ENCODE measurements at regions not wholly inside any gene's neighbourhood (a gene's known extent, or its start where the extent isn't known, plus 50 kb on each side); places are given as distances from the start of the nearest gene placed in this dataset.

GRCh38 chr11:120034176-120034875, 103.6 kb downstream of the TRIM29 start:
- H3K9ac ChIP-seq (ENCODE audit: insufficient read depth, low read length, poor library complexity, severe bottlenecking): no peak overlapping the region
- Mint-ChIP-seq H3K27ac (no peak overlapping the region), H3K4me3 (no peak overlapping the region), H3K4me1 (no peaks in the 10 kb centered on the region), H3K36me3 (no peaks in the 10 kb centered on the region), H3K9me3 (peaks cover 0 to 19% (median 7%) of the 10 kb centered on the region in 7 donors), H3K27me3 (ENCODE audit: low read depth in 3 of 3) (peaks cover 8 to 19% (median 14%) of the 10 kb centered on the region in 3 donors)
- no peak for DNase-seq
- H3K4me2 ChIP-seq (replicated peaks; ENCODE audit: extremely low read depth, low read length, poor library complexity, severe bottlenecking): no peak overlapping the region
- H3K4me3 ChIP-seq (replicated peaks in 1 of 3; ENCODE audit: low read depth in 2 of 3, low read length in 3 of 3): no peak overlapping the region
- no peaks in the 10 kb centered on the region for H3K36me3 ChIP-seq (replicated peaks in 1 of 2; ENCODE audit: control insufficient read depth in 1 of 2, insufficient read depth in 2 of 2, low read length in 2 of 2)
- H3K27ac ChIP-seq (ENCODE audit: low read depth in 1 of 2, low read length in 2 of 2): no peak overlapping the region
- H4K20me1 ChIP-seq (ENCODE audit: insufficient read depth, low read length): no peaks in the 10 kb centered on the region
- 90% methylated on average over 8 of the region's 9 CpGs for WGBS (ENCODE audit: insufficient coverage)
- peaks cover 6 to 14% of the 10 kb centered on the region in 2 donors for H3K9me3 ChIP-seq (replicated peaks in 1 of 2; ENCODE audit: control insufficient read depth in 1 of 2, insufficient read depth in 1 of 2, low read length in 2 of 2)
- no peaks in the 10 kb centered on the region for H3K79me2 ChIP-seq (ENCODE audit: insufficient read depth, low read length)
- no peak overlapping the region for H2AFZ ChIP-seq (ENCODE audit: insufficient read depth, low read depth, low read length, poor library complexity, severe bottlenecking)
- TF ChIP-seq CTCF (IDR thresholded peaks at IDR 0.05): no peak
- no peaks in the 10 kb centered on the region for H3K4me1 ChIP-seq (ENCODE audit: control insufficient read depth in 1 of 2, insufficient read depth in 2 of 2, low read length in 2 of 2)
- no peaks in the 10 kb centered on the region for H3K27me3 ChIP-seq (ENCODE audit: control insufficient read depth in 2 of 2, insufficient read depth in 2 of 2, low read length in 2 of 2)
- intact Hi-C loops (cut with micrococcal nuclease): no loop called here

DNA sequence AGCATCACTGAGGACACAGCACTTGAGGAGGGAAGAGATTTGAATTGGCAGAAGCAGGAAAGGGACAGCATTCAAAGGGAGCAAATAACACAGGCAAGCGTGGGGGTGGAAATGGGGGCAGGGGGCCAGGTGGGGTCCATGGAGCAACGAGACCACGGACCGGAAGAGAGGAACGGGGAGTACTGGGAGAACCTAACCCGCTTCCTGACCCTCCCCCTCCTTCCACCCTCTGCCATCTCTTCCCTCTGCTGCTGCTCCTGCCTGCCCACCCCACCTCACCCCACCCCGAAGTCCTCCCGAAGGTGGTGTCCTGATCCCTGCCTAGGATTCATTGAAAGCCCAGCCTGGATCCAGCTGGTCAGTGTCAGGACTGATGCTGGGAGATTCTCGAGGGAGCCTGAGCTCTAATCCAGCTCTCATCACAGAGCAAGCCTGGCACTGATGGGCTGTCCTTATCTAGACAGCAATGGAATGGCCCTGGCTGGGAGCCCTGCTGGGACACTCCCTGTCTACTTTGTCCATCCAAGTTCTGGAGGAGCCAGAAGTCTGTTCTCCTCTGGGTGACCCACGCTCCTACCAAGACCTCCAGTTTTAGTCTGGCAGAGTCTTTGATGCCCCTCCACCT, 105.0 kb downstream of the TRIM29 start:
- Mint-ChIP-seq H3K9me3 (peaks cover 0 to 21% (median 5%) of the 10 kb centered on the region in 7 donors), H3K4me3 (no peak overlapping the region), H3K4me1 (no peaks in the 10 kb centered on the region), H3K27ac (no peak overlapping the region), H3K27me3 (ENCODE audit: low read depth in 3 of 3) (peaks cover 6 to 19% (median 16%) of the 10 kb centered on the region in 3 donors), H3K36me3 (no peaks in the 10 kb centered on the region)
- Histone ChIP-seq H3K9ac (ENCODE audit: insufficient read depth, low read length, poor library complexity, severe bottlenecking) (no peak overlapping the region), H3K4me2 (replicated peaks; ENCODE audit: extremely low read depth, low read length, poor library complexity, severe bottlenecking) (no peak overlapping the region), H4K20me1 (ENCODE audit: insufficient read depth, low read length) (no peaks in the 10 kb centered on the region), H3K9me3 (replicated peaks in 1 of 2; ENCODE audit: control insufficient read depth in 1 of 2, insufficient read depth in 1 of 2, low read length in 2 of 2) (peaks cover 6 to 14% of the 10 kb centered on the region in 2 donors), H3K4me1 (ENCODE audit: control insufficient read depth in 1 of 2, insufficient read depth in 2 of 2, low read length in 2 of 2) (no peaks in the 10 kb centered on the region), H3K27ac (ENCODE audit: low read depth in 1 of 2, low read length in 2 of 2) (no peak overlapping the region), H3K4me3 (replicated peaks in 1 of 3; ENCODE audit: low read depth in 2 of 3, low read length in 3 of 3) (no peak overlapping the region), H3K36me3 (replicated peaks in 1 of 2; ENCODE audit: control insufficient read depth in 1 of 2, insufficient read depth in 2 of 2, low read length in 2 of 2) (no peaks in the 10 kb centered on the region), H2AFZ (ENCODE audit: insufficient read depth, low read depth, low read length, poor library complexity, severe bottlenecking) (no peak overlapping the region), H3K79me2 (ENCODE audit: insufficient read depth, low read length) (no peaks in the 10 kb centered on the region), H3K27me3 (ENCODE audit: control insufficient read depth in 2 of 2, insufficient read depth in 2 of 2, low read length in 2 of 2) (no peaks in the 10 kb centered on the region)
- no peak for TF ChIP-seq CTCF (IDR thresholded peaks at IDR 0.05)
- no peak for DNase-seq
- WGBS (ENCODE audit: insufficient coverage): 68% methylated on average over 2 of the region's 10 CpGs
- intact Hi-C loops (cut with micrococcal nuclease): no loop called here
